H1 (cell line): ENCODE measurements at regions not wholly inside any gene's neighbourhood (a gene's known extent, or its start where the extent isn't known, plus 50 kb on each side); places are given as distances from the start of the nearest gene placed in this dataset.

Source experiments
- ASH2L ChIP-seq: fragments of 200-600, 300-600 bp; sonication (generic); IDR thresholded peaks from one replicate; pipeline ENCODE4 v1.7.1; 2017; ENCODE audit warnings: low read length
- JUND ChIP-seq: IDR thresholded peaks from 2 replicates; pipeline ENCODE4 v1.6.1; 2011; ENCODE audit warnings: mild to moderate bottlenecking, improper control_type of control experiment, low read length
- RFX5 ChIP-seq: IDR thresholded peaks from 2 replicates; pipeline ENCODE4 v1.6.1; 2011; ENCODE audit warnings: low read depth, low read length, improper control_type of control experiment, borderline replicate concordance
- SUZ12 ChIP-seq: fragments of 200-600 bp; sonication (generic); IDR thresholded peaks from 2 replicates; pipeline ENCODE4 v1.6.1; 2012; ENCODE audit warnings: mild to moderate bottlenecking, inconsistent platforms, low read length, moderate library complexity, mixed read lengths

GRCh38 chr10:9296190-9296589 is 1241.7 kb downstream of the GATA3 start (continued):
- TF ChIP-seq JUND (no peak), RFX5 (no peak), SUZ12 (no peak), ASH2L (no peak)
